ENCODE measurements at regions not wholly inside any gene's neighbourhood (a gene's known extent, or its start where the extent isn't known, plus 50 kb on each side); places are given as distances from the start of the nearest gene placed in this dataset.

GRCh38 chr10:113364227-113364626, 188.6 kb upstream of the HABP2 start:
- TF ChIP-seq, protein P1, sequence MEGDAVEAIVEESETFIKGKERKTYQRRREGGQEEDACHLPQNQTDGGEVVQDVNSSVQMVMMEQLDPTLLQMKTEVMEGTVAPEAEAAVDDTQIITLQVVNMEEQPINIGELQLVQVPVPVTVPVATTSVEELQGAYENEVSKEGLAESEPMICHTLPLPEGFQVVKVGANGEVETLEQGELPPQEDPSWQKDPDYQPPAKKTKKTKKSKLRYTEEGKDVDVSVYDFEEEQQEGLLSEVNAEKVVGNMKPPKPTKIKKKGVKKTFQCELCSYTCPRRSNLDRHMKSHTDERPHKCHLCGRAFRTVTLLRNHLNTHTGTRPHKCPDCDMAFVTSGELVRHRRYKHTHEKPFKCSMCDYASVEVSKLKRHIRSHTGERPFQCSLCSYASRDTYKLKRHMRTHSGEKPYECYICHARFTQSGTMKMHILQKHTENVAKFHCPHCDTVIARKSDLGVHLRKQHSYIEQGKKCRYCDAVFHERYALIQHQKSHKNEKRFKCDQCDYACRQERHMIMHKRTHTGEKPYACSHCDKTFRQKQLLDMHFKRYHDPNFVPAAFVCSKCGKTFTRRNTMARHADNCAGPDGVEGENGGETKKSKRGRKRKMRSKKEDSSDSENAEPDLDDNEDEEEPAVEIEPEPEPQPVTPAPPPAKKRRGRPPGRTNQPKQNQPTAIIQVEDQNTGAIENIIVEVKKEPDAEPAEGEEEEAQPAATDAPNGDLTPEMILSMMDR (conservative IDR thresholded peaks at IDR 0.05 in 1 of 2, IDR thresholded peaks at IDR 0.05 in 1 of 2; ENCODE audit: low read depth in 1 of 2, low read length in 2 of 2): no peak
- TF ChIP-seq EZH2 (IDR thresholded peaks at IDR 0.05; ENCODE audit: low read length, missing control alignments): no peak
- no peaks in the 10 kb centered on the region for H4K20me1 ChIP-seq (ENCODE audit: control insufficient read depth, extremely low read depth, insufficient read depth, low read length)
- H3K4me2 ChIP-seq (ENCODE audit: extremely low read depth, insufficient read depth, low read length): no peak overlapping the region

DNA sequence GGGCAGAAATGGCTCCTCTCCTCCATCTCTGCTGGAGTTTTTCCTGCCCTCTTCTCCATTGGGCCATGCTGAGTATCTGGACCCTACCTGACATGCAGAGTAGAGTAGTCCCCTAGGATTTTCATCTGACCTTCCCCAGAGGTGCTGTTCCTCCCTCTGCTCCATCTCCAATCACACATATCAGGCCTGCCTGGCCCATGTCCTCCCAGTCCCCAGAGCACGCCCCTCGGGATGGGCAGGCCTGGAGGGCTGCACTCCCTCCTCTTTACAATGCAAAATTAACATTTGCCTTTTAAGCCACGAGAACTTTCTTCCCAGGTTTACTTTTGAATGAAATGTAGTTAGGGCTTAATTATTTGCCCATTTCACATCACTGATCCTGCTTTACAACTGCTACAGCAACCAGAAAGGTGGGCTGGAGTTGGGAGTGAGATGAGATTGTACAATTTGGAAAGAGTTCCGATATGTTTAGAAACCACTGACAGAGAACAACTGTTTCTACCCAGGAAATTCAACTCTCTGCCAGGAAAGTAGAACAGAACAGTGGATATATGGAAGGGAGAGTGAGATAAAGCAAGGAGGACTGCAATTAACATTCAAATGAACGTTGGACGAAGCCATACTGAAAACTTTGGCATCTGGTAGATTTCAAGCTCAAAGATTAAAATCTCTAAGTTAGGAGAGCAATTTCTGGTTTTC, 184.0 kb upstream of the HABP2 start:
- no peaks in the 10 kb centered on the region for H3K9me3 ChIP-seq (ENCODE audit: control insufficient read depth, insufficient read depth, low read depth, low read length)
- TF ChIP-seq EZH2 (IDR thresholded peaks at IDR 0.05; ENCODE audit: low read length, missing control alignments): no peak
- TF ChIP-seq, protein P1 (conservative IDR thresholded peaks at IDR 0.05 in 1 of 2, IDR thresholded peaks at IDR 0.05 in 1 of 2; ENCODE audit: low read depth in 1 of 2, low read length in 2 of 2): no peak
- DNase-seq (ENCODE audit: low read depth in 2 of 2): no peak
- H3K4me3 ChIP-seq (replicated peaks in 1 of 4; ENCODE audit: control extremely low read depth in 1 of 4, insufficient read depth in 1 of 4, low read depth in 3 of 4, low read length in 4 of 4): no peak overlapping the region
- H3K79me2 ChIP-seq (ENCODE audit: control insufficient read depth, insufficient read depth, low read length): no peaks in the 10 kb centered on the region
- H4K20me1 ChIP-seq (ENCODE audit: control insufficient read depth, extremely low read depth, insufficient read depth, low read length): no peaks in the 10 kb centered on the region
- H3K9ac ChIP-seq (ENCODE audit: insufficient read depth, low read length): no peak overlapping the region
- no peaks in the 10 kb centered on the region for H3K36me3 ChIP-seq (ENCODE audit: control insufficient read depth, insufficient read depth, low read length)
- no peak overlapping the region for H3K4me2 ChIP-seq (ENCODE audit: extremely low read depth, insufficient read depth, low read length)
- no peaks in the 10 kb centered on the region for H3K27me3 ChIP-seq (ENCODE audit: control insufficient read depth, insufficient read depth, low read length)
- H2AFZ ChIP-seq (ENCODE audit: low read length): no peak overlapping the region
- H3K4me1 ChIP-seq (ENCODE audit: control insufficient read depth, extremely low read depth, insufficient read depth, low read length): no peaks in the 10 kb centered on the region
- no peak overlapping the region for H3K27ac ChIP-seq (ENCODE audit: insufficient read depth, low read length)

More at GRCh38 chr10:113364227-113364626, 188.6 kb upstream of the HABP2 start:
- Histone ChIP-seq H3K9ac (ENCODE audit: insufficient read depth, low read length) (no peak overlapping the region), H2AFZ (ENCODE audit: low read length) (no peak overlapping the region), H3K4me1 (ENCODE audit: control insufficient read depth, extremely low read depth, insufficient read depth, low read length) (no peaks in the 10 kb centered on the region), H3K4me3 (replicated peaks in 1 of 4; ENCODE audit: control extremely low read depth in 1 of 4, insufficient read depth in 1 of 4, low read depth in 3 of 4, low read length in 4 of 4) (no peak overlapping the region), H3K27me3 (ENCODE audit: control insufficient read depth, insufficient read depth, low read length) (no peaks in the 10 kb centered on the region), H3K79me2 (ENCODE audit: control insufficient read depth, insufficient read depth, low read length) (no peaks in the 10 kb centered on the region), H3K9me3 (ENCODE audit: control insufficient read depth, insufficient read depth, low read depth, low read length) (no peaks in the 10 kb centered on the region), H3K27ac (ENCODE audit: insufficient read depth, low read length) (no peak overlapping the region), H3K36me3 (ENCODE audit: control insufficient read depth, insufficient read depth, low read length) (no peaks in the 10 kb centered on the region)
- no peak for DNase-seq (ENCODE audit: low read depth in 2 of 2)

GRCh38 chr10:113369365-113369694, 183.5 kb upstream of the HABP2 start:
- DNase-seq (ENCODE audit: low read depth in 2 of 2): no peak
- H3K4me3 ChIP-seq (replicated peaks in 1 of 4; ENCODE audit: control extremely low read depth in 1 of 4, insufficient read depth in 1 of 4, low read depth in 3 of 4, low read length in 4 of 4): no peak overlapping the region
- no peak overlapping the region for H3K4me2 ChIP-seq (ENCODE audit: extremely low read depth, insufficient read depth, low read length)
- H3K36me3 ChIP-seq (ENCODE audit: control insufficient read depth, insufficient read depth, low read length): no peaks in the 10 kb centered on the region
- H3K4me1 ChIP-seq (ENCODE audit: control insufficient read depth, extremely low read depth, insufficient read depth, low read length): no peaks in the 10 kb centered on the region
- no peaks in the 10 kb centered on the region for H3K9me3 ChIP-seq (ENCODE audit: control insufficient read depth, insufficient read depth, low read depth, low read length)
- H4K20me1 ChIP-seq (ENCODE audit: control insufficient read depth, extremely low read depth, insufficient read depth, low read length): no peaks in the 10 kb centered on the region
- H3K27me3 ChIP-seq (ENCODE audit: control insufficient read depth, insufficient read depth, low read length): no peaks in the 10 kb centered on the region
- no peak for TF ChIP-seq EZH2 (IDR thresholded peaks at IDR 0.05; ENCODE audit: low read length, missing control alignments)
- TF ChIP-seq, protein P1 (conservative IDR thresholded peaks at IDR 0.05 in 1 of 2, IDR thresholded peaks at IDR 0.05 in 1 of 2; ENCODE audit: low read depth in 1 of 2, low read length in 2 of 2): no peak
- H3K79me2 ChIP-seq (ENCODE audit: control insufficient read depth, insufficient read depth, low read length): no peaks in the 10 kb centered on the region
- H2AFZ ChIP-seq (ENCODE audit: low read length): no peak overlapping the region
- no peak overlapping the region for H3K9ac ChIP-seq (ENCODE audit: insufficient read depth, low read length)
- H3K27ac ChIP-seq (ENCODE audit: insufficient read depth, low read length): no peak overlapping the region

All from fibroblast of lung (primary cell).